Limb (tissue), 2 donors: ENCODE measurements at regions not wholly inside any gene's neighbourhood (a gene's known extent, or its start where the extent isn't known, plus 50 kb on each side); places are given as distances from the start of the nearest gene placed in this dataset.

Experiments
- DNase-seq, 2 donors: peaks; one replicate each; pipeline ENCODE4 v3.0.0-alpha.2; 2016; ENCODE audit errors: extremely low spot score in 2 of 2

GRCh38 chr2:100660851-100661584 lies 98.2 kb downstream of the PDCL3 start:
- DNase-seq = no peak

GRCh38 chr2:100662866-100663265 lies 100.1 kb downstream of the PDCL3 start:
- no peak for DNase-seq

- DNase-seq = no peak
Measured at GRCh38 chr2:100664021-100664755, 101.4 kb downstream of the PDCL3 start.

- DNase-seq = no peak
Measured at GRCh38 chr2:100664756-100665101, 101.9 kb downstream of the PDCL3 start.

GRCh38 chr2:100666996-100667395 lies 104.2 kb downstream of the PDCL3 start:
- no peak for DNase-seq

GRCh38 chr2:100667801-100668200 lies 105.0 kb downstream of the PDCL3 start:
- DNase-seq = no peak

- DNase-seq = no peak
Measured at GRCh38 chr2:100670232-100670631, 107.4 kb downstream of the PDCL3 start.

- no peak for DNase-seq
Measured at GRCh38 chr2:100673115-100673514, 110.3 kb downstream of the PDCL3 start.

GRCh38 chr2:100673691-100674485 lies 111.1 kb downstream of the PDCL3 start:
- DNase-seq = peak in 1 of 2 donors; percentile 6

GRCh38 chr2:100674666-100675065 lies 111.9 kb downstream of the PDCL3 start:
- no peak for DNase-seq

- no peak for DNase-seq
Measured at GRCh38 chr2:100675373-100675772, 112.6 kb downstream of the PDCL3 start.

- no peak for DNase-seq
Measured at GRCh38 chr2:100675855-100676254, 113.1 kb downstream of the PDCL3 start.

- DNase-seq = no peak
Measured at GRCh38 chr2:100676346-100676745, 113.6 kb downstream of the PDCL3 start.

- DNase-seq = no peak
Measured at GRCh38 chr2:100677611-100678185, 114.9 kb downstream of the PDCL3 start.

GRCh38 chr2:100679211-100679610 lies 116.4 kb downstream of the PDCL3 start:
- no peak for DNase-seq

GRCh38 chr2:100682536-100682935 lies 119.7 kb downstream of the PDCL3 start:
- no peak for DNase-seq

- no peak for DNase-seq
Measured at GRCh38 chr2:100683231-100683630, 120.4 kb downstream of the PDCL3 start.

GRCh38 chr2:100691846-100692245 lies 128.1 kb upstream of the NPAS2 start:
- no peak for DNase-seq

- no peak for DNase-seq
Measured at GRCh38 chr2:100692381-100692780, 127.6 kb upstream of the NPAS2 start.

- no peak for DNase-seq
Measured at GRCh38 chr2:100692906-100693305, 127.0 kb upstream of the NPAS2 start.

- DNase-seq = no peak
Measured at GRCh38 chr2:100699131-100699530, 120.8 kb upstream of the NPAS2 start.
